ENCODE measurements at regions not wholly inside any gene's neighbourhood (a gene's known extent, or its start where the extent isn't known, plus 50 kb on each side); places are given as distances from the start of the nearest gene placed in this dataset.

DNA sequence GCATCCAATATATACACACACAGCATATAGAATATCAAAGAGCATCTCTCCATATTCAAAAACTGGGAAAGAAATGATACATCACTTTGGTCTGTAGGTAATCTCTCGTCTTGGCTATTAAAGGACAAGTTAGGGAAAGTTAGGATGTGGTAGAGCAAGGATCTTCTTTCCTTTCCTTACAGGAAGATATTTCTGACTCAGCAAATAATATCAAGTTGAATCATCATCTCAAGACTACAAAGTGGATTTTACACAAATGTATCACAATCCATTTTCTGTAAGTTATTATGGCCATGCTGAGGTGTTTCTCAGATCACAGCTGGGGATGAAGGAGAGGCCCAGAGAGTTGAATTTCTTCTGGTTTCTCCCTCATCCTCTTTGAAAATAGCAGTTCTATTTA lies 651.7 kb upstream of the CCNG1 start:
- ATAC-seq (no peak), DNase-seq (no peak)
- H3K4me1 ChIP-seq, result no peaks in the 10 kb centered on the region
- no peak overlapping the region for H3K4me3 ChIP-seq
- intact Hi-C loops (cut with DNase I), result no loop called here
- no peaks in the 10 kb centered on the region for H3K27me3 ChIP-seq (ENCODE audit: low read depth)
- H3K9me3 ChIP-seq, result peaks cover 6% of the 10 kb centered on the region
- no peaks in the 10 kb centered on the region for H3K36me3 ChIP-seq
- H3K27ac ChIP-seq, result no peak overlapping the region
- TF ChIP-seq, protein P1, sequence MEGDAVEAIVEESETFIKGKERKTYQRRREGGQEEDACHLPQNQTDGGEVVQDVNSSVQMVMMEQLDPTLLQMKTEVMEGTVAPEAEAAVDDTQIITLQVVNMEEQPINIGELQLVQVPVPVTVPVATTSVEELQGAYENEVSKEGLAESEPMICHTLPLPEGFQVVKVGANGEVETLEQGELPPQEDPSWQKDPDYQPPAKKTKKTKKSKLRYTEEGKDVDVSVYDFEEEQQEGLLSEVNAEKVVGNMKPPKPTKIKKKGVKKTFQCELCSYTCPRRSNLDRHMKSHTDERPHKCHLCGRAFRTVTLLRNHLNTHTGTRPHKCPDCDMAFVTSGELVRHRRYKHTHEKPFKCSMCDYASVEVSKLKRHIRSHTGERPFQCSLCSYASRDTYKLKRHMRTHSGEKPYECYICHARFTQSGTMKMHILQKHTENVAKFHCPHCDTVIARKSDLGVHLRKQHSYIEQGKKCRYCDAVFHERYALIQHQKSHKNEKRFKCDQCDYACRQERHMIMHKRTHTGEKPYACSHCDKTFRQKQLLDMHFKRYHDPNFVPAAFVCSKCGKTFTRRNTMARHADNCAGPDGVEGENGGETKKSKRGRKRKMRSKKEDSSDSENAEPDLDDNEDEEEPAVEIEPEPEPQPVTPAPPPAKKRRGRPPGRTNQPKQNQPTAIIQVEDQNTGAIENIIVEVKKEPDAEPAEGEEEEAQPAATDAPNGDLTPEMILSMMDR (IDR thresholded peaks at IDR 0.05), result no peak

DNA sequence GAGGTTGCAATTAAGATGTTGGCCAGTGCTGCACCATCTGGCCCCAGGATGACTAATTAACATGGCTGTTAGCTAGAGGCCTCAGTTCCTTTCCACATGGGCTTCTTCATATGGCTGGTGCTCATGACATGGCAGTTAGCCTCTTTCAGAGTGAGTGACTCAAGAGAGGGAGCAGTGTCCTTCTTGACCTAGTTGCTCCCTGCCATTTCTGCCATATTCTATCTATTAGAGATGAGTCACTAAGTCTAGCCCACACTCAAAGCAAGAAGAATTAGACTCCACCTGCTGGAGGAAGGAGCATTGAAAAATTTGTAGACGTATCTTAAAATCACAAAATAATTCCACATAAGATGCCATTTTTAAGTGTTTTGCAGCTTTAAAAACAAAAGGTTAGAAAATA lies 651.2 kb upstream of the CCNG1 start:
- H3K27me3 ChIP-seq (ENCODE audit: low read depth), result no peaks in the 10 kb centered on the region
- no peak overlapping the region for H3K27ac ChIP-seq
- no peak overlapping the region for H3K4me3 ChIP-seq
- no peaks in the 10 kb centered on the region for H3K36me3 ChIP-seq
- no peak for DNase-seq
- peaks cover 6% of the 10 kb centered on the region for H3K9me3 ChIP-seq
- TF ChIP-seq, protein P1 (IDR thresholded peaks at IDR 0.05), result no peak
- intact Hi-C loops (cut with DNase I), result no loop called here
- no peak for ATAC-seq
- no peaks in the 10 kb centered on the region for H3K4me1 ChIP-seq

DNA sequence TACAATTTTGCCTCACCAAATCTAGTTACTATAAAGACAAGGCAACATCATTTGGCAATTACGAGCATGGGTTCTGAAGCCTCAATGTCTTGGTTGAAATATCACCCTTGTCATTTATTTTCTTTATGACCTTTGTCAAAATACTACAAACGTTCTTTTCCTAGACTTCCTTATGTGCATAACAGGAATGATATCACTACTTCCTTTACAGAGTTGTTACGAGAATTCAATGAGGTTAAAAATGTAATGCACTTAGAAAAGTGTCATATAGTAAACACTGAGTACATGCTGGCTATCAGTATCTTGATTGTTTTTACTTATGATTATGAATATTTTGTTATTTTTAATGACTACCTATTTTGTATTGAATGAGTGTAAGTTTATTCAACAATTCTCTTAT lies 640.9 kb upstream of the CCNG1 start:
- H3K27ac ChIP-seq, result no peak overlapping the region
- H3K4me1 ChIP-seq, result no peaks in the 10 kb centered on the region
- H3K9me3 ChIP-seq, result no peaks in the 10 kb centered on the region
- DNase-seq, result no peak
- intact Hi-C loops (cut with DNase I), result no loop called here
- no peak overlapping the region for H3K4me3 ChIP-seq
- no peaks in the 10 kb centered on the region for H3K27me3 ChIP-seq (ENCODE audit: low read depth)
- TF ChIP-seq, protein P1 (IDR thresholded peaks at IDR 0.05), result no peak
- no peaks in the 10 kb centered on the region for H3K36me3 ChIP-seq
- ATAC-seq, result no peak

DNA sequence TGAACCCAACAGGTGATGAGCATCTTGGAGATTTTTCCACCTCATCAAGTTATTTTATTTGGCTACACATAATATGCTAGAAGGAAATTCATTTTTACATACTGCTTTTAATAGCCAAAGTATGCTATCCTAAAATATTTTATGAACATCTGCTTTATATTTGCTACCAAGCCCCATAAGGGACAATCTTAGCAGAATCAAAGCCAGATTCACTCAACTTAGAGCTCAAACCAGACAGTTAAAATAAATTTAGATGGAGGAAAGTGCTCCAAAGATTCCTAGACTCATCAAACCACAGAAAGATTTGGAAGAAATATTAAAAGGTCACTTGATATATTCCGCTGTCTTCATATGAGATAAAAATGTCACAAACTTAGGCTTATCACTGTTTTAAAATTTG lies 637.1 kb upstream of the CCNG1 start:
- intact Hi-C loops (cut with DNase I), result no loop called here

DNA sequence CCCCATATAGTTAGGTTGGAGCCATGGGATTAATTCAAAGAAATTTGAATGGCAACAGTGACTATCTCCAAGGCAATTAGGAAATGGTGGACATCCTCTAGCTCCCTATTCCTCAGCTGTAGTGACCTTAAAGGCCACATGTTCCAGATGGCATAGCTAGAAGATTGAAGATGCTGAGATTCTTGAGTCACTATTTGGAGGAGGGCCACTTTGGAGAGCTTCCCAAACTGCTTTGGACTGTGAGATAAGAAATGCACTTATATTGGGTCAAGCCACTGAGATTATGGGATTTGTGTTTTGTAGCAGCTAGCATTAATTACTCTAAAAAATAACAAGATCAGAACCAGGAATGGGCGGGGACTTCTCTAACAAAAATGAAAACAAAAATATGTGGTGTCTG lies 636.2 kb upstream of the CCNG1 start:
- intact Hi-C loops (cut with DNase I), result no loop called here
- Histone ChIP-seq H3K4me3 (no peak overlapping the region), H3K9me3 (no peaks in the 10 kb centered on the region), H3K27ac (no peak overlapping the region), H3K4me1 (no peaks in the 10 kb centered on the region), H3K36me3 (no peaks in the 10 kb centered on the region), H3K27me3 (ENCODE audit: low read depth) (no peaks in the 10 kb centered on the region)
- no peak for DNase-seq
- TF ChIP-seq, protein P1 (IDR thresholded peaks at IDR 0.05), result no peak
- no peak for ATAC-seq

More for the DNA sequence above, 637.1 kb upstream of the CCNG1 start:
- TF ChIP-seq, protein P1 (IDR thresholded peaks at IDR 0.05), result no peak
- no peaks in the 10 kb centered on the region for H3K9me3 ChIP-seq
- H3K27me3 ChIP-seq (ENCODE audit: low read depth), result no peaks in the 10 kb centered on the region
- H3K4me1 ChIP-seq, result no peaks in the 10 kb centered on the region
- H3K4me3 ChIP-seq, result no peak overlapping the region
- H3K27ac ChIP-seq, result no peak overlapping the region
- DNase-seq (no peak), ATAC-seq (no peak)
- H3K36me3 ChIP-seq, result no peaks in the 10 kb centered on the region

DNA sequence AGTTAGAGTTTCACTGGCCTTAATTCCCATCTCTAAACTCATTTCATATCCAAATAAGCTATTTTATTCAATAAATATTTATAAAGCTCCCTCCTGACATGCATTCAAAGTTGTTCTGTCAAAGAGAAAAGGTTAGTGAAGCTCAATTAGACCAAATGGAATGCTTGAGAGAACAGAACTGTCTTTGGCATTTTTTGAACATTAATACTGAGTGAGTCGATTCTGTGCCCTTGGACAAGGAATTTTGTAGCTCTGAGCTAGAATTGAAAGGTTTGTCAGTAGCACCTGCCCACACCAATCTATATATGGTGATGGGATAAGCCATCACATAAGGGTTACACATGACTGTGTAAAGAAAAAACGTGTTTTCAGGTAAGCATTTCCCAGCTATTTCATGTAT lies 631.2 kb upstream of the CCNG1 start:
- H3K36me3 ChIP-seq, result no peaks in the 10 kb centered on the region
- H3K27ac ChIP-seq, result no peak overlapping the region
- H3K27me3 ChIP-seq (ENCODE audit: low read depth), result no peaks in the 10 kb centered on the region
- DNase-seq (no peak), ATAC-seq (no peak)
- H3K4me1 ChIP-seq, result no peaks in the 10 kb centered on the region
- H3K9me3 ChIP-seq, result no peaks in the 10 kb centered on the region
- TF ChIP-seq, protein P1 (IDR thresholded peaks at IDR 0.05), result no peak
- no peak overlapping the region for H3K4me3 ChIP-seq
- intact Hi-C loops (cut with DNase I), result no loop called here
